HepG2 (cell line): ENCODE measurements at regions not wholly inside any gene's neighbourhood (a gene's known extent, or its start where the extent isn't known, plus 50 kb on each side); places are given as distances from the start of the nearest gene placed in this dataset.

Source experiments
- DNMT3B ChIP-seq: conservative IDR thresholded peaks from 2 replicates; pipeline ENCODE4 v1.6.1; 2016; ENCODE audit warnings: missing biosample characterization, control low read depth
- FOXA1 ChIP-seq, 2 experiments: fragments of 450-650 bp in 1 of 2; sonication (generic) in 1 of 2; formaldehyde crosslinking in 1 of 2; IDR thresholded peaks; 2 replicates each; pipeline versions ENCODE4 v1.4.0 to v1.6.1; 2016 to 2020; ENCODE audit warnings: missing genetic modification reagents in 1 of 2
- GTF2F1 ChIP-seq: fragments of 150-350 bp; IDR thresholded peaks from 2 replicates; pipeline ENCODE4 v1.6.1; 2014; ENCODE audit warnings: low read length
- PCBP2 ChIP-seq: fragments of 200-400 bp; formaldehyde crosslinking; optimal IDR thresholded peaks from 2 replicates; pipeline ENCODE3; 2018; ENCODE audit warnings: low read length, low read depth; ENCODE audit not compliant: poor library complexity, severe bottlenecking
- POLR2A ChIP-seq, 2 experiments: IDR thresholded peaks; 2 replicates each; pipeline ENCODE4 v1.6.1; 2011; ENCODE audit warnings: low read depth in 2 of 2, low read length in 2 of 2, mild to moderate bottlenecking in 1 of 2, moderate library complexity in 1 of 2; ENCODE audit not compliant: insufficient read depth in 1 of 2
- POLR2AphosphoS5 ChIP-seq: IDR thresholded peaks from 2 replicates; pipeline ENCODE4 v1.6.1; 2012; ENCODE audit warnings: low read depth, low read length
- YY1 ChIP-seq: IDR thresholded peaks from 2 replicates; pipeline ENCODE4 v1.6.1; 2011; ENCODE audit warnings: low read length, low read depth, moderate library complexity, mild to moderate bottlenecking; ENCODE audit not compliant: insufficient read depth, insufficient replicate concordance
- ZHX2 ChIP-seq, 2 experiments: sonication (generic) in 1 of 2; formaldehyde crosslinking in 1 of 2; IDR thresholded peaks; 2 replicates each; pipeline versions ENCODE4 v1.6.1 to v1.9.0; 2014 to 2022; ENCODE audit warnings: antibody characterized with exemption in 1 of 2, borderline replicate concordance in 1 of 2, inconsistent platforms in 1 of 2, low read depth in 1 of 2, missing genetic modification reagents in 1 of 2
- ZNF703 ChIP-seq: sonication (generic); formaldehyde crosslinking; IDR thresholded peaks from 2 replicates; pipeline ENCODE4 v1.5.1; 2020; ENCODE audit warnings: missing genetic modification reagents, mild to moderate bottlenecking, moderate library complexity, borderline replicate concordance
- ZUFSP ChIP-seq: sonication (generic); formaldehyde crosslinking; IDR thresholded peaks from 2 replicates; pipeline ENCODE4 v1.9.0; 2021; ENCODE audit warnings: missing genetic modification reagents, mild to moderate bottlenecking, borderline replicate concordance
- TF ChIP-seq, protein P1 (sequence below): sonication (generic); formaldehyde crosslinking; IDR thresholded peaks from 2 replicates; pipeline ENCODE4 v1.5.0; 2020; ENCODE audit warnings: mild to moderate bottlenecking, missing genetic modification reagents, moderate library complexity
- TF ChIP-seq, protein P2 (sequence below): sonication (generic); formaldehyde crosslinking; IDR thresholded peaks from 2 replicates; pipeline ENCODE4 v1.5.1; 2020; ENCODE audit warnings: mild to moderate bottlenecking, missing genetic modification reagents, moderate library complexity

GRCh38 chr4:24146127-24146526 lies 256.3 kb upstream of the PPARGC1A start:
- TF ChIP-seq ZUFSP (CRISPR knock-in tag) (no peak), YY1 (no peak), GTF2F1 (no peak), ZNF703 (CRISPR knock-in tag) (no peak), POLR2A (IDR thresholded peaks at IDR 0.05; ENCODE audit: insufficient read depth in 1 of 2, low read depth in 2 of 2, low read length in 2 of 2) (no peak), POLR2AphosphoS5 (no peak), PCBP2 (no peak), FOXA1 (IDR thresholded peaks at IDR 0.05) (no peak), FOXA1 (CRISPR knock-in tag; IDR thresholded peaks at IDR 0.05) (no peak), DNMT3B (no peak), ZHX2 (IDR thresholded peaks at IDR 0.05; ENCODE audit: low read depth) (no peak), ZHX2 (CRISPR knock-in tag; IDR thresholded peaks at IDR 0.05; ENCODE audit: borderline replicate concordance) (no peak)
- TF ChIP-seq, protein P1, sequence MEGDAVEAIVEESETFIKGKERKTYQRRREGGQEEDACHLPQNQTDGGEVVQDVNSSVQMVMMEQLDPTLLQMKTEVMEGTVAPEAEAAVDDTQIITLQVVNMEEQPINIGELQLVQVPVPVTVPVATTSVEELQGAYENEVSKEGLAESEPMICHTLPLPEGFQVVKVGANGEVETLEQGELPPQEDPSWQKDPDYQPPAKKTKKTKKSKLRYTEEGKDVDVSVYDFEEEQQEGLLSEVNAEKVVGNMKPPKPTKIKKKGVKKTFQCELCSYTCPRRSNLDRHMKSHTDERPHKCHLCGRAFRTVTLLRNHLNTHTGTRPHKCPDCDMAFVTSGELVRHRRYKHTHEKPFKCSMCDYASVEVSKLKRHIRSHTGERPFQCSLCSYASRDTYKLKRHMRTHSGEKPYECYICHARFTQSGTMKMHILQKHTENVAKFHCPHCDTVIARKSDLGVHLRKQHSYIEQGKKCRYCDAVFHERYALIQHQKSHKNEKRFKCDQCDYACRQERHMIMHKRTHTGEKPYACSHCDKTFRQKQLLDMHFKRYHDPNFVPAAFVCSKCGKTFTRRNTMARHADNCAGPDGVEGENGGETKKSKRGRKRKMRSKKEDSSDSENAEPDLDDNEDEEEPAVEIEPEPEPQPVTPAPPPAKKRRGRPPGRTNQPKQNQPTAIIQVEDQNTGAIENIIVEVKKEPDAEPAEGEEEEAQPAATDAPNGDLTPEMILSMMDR (CRISPR knock-in tag), result no peak
- TF ChIP-seq, protein P2, sequence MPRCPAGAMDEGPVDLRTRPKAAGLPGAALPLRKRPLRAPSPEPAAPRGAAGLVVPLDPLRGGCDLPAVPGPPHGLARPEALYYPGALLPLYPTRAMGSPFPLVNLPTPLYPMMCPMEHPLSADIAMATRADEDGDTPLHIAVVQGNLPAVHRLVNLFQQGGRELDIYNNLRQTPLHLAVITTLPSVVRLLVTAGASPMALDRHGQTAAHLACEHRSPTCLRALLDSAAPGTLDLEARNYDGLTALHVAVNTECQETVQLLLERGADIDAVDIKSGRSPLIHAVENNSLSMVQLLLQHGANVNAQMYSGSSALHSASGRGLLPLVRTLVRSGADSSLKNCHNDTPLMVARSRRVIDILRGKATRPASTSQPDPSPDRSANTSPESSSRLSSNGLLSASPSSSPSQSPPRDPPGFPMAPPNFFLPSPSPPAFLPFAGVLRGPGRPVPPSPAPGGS (CRISPR knock-in tag), result no peak
